HAP-1 (cell line): ENCODE measurements at regions not wholly inside any gene's neighbourhood (a gene's known extent, or its start where the extent isn't known, plus 50 kb on each side); places are given as distances from the start of the nearest gene placed in this dataset.
"Not testable (repeated sequence)": the region's sequence is repeated elsewhere in the genome, so short reads cannot be mapped to it uniquely, and the experiment has no call there.

Source experiments
- DNase-seq, 2 experiments: peaks; one replicate each; pipeline ENCODE4 v3.0.0-alpha.2; 2016 to 2020; ENCODE audit warnings: low spot score in 2 of 2
- H3K27me3 ChIP-seq: fragments of 250-450 bp; sonication (Bioruptor Pico); 2 replicates; pipeline ENCODE4 v1.5.1; 2020; ENCODE audit warnings: low read depth, mild to moderate bottlenecking, moderate library complexity
- H3K36me3 ChIP-seq: fragments of 250-450 bp; sonication (Bioruptor Pico); replicated peaks from 2 replicates; pipeline ENCODE4 v1.5.1; 2020; ENCODE audit warnings: mild to moderate bottlenecking
- H3K4me1 ChIP-seq: fragments of 250-450 bp; sonication (Bioruptor Pico); 2 replicates; pipeline ENCODE4 v1.5.1; 2020; ENCODE audit warnings: mild to moderate bottlenecking
- H3K4me3 ChIP-seq: fragments of 250-450 bp; sonication (Bioruptor Pico); 2 replicates; pipeline ENCODE4 v1.5.1; 2020; ENCODE audit warnings: mild to moderate bottlenecking, moderate library complexity
- H3K9me3 ChIP-seq: fragments of 250-450 bp; sonication (Bioruptor Pico); 2 replicates; pipeline ENCODE4 v1.5.1; 2020; ENCODE audit warnings: mild to moderate bottlenecking, moderate library complexity
- in situ Hi-C: fragments of 300-500 bp; cut with MboI; formaldehyde crosslinking; loops from 3 replicates; pipeline ENCODE4 v1.14.3; 2020; ENCODE audit warnings: low sequenced_read_pairs, inconsistent platforms, mixed read lengths

DNA sequence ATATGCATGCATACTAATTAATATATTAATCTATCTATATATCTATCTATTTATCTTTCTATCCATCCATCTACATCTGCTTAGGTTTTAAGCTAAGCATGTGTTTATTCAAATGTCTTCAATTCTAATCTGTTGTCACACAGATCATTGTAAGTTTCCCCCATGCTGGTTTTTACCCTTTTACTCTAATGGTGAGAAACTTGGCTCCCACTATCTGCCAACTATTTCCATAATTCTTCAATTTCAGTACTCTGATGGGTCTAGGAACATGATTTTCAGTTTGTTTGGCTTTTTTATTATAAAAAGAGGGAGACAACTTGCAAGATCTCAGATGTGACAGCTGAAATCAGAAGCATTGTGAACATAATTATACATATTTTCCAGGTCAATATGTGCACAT is 773.8 kb downstream of the PLOD2 start:
- in situ Hi-C loops, result no loop called here
- Histone ChIP-seq H3K4me1 (no peaks in the 10 kb centered on the region), H3K36me3 (no peaks in the 10 kb centered on the region), H3K9me3 (no peaks in the 10 kb centered on the region), H3K27me3 (no peaks in the 10 kb centered on the region), H3K4me3 (no peak overlapping the region)
- no peak for DNase-seq

- H3K4me3 ChIP-seq, result no peak overlapping the region
- in situ Hi-C loops, result no loop called here
These were observed 765.6 kb downstream of the PLOD2 start for GRCh38 chr3:145395421-145395820.

DNA sequence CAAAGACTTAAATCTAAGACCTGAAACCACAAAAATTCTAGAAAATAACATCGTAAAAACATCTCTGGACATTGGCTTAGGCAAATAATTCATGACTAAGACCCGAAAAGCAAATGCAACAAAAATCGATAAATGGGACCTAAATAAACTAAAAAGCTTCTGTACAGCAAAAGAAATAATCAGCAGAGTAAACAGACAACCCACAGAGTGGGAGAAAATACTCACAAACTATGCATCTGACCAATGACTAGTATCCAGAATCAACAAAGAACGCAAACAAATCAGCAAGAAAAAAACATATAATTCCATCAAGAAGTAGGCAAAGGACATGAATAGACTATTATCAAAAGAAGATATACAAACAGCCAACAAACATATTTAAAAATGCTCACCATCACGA is 749.4 kb downstream of the PLOD2 start:
- no peaks in the 10 kb centered on the region for H3K36me3 ChIP-seq
- no peaks in the 10 kb centered on the region for H3K9me3 ChIP-seq
- no peak for DNase-seq
- no peaks in the 10 kb centered on the region for H3K27me3 ChIP-seq
- in situ Hi-C loops, result no loop called here
- H3K4me3 ChIP-seq, result no peak overlapping the region
- no peaks in the 10 kb centered on the region; the same call in 1 of the 2 replicates for H3K4me1 ChIP-seq

More at GRCh38 chr3:145395421-145395820, 765.6 kb downstream of the PLOD2 start:
- no peaks in the 10 kb centered on the region for H3K9me3 ChIP-seq
- no peaks in the 10 kb centered on the region for H3K4me1 ChIP-seq
- H3K27me3 ChIP-seq, result no peaks in the 10 kb centered on the region
- no peak for DNase-seq
- no peaks in the 10 kb centered on the region for H3K36me3 ChIP-seq

- H3K9me3 ChIP-seq, result no peaks in the 10 kb centered on the region
- no peaks in the 10 kb centered on the region for H3K27me3 ChIP-seq
- no peak overlapping the region for H3K4me3 ChIP-seq
- in situ Hi-C loops, result no loop called here
- no peak for DNase-seq
- H3K4me1 ChIP-seq, result no peaks in the 10 kb centered on the region; the same call in 1 of the 2 replicates
- H3K36me3 ChIP-seq, result no peaks in the 10 kb centered on the region
These were observed 743.3 kb downstream of the PLOD2 start for GRCh38 chr3:145417678-145418077.

DNA sequence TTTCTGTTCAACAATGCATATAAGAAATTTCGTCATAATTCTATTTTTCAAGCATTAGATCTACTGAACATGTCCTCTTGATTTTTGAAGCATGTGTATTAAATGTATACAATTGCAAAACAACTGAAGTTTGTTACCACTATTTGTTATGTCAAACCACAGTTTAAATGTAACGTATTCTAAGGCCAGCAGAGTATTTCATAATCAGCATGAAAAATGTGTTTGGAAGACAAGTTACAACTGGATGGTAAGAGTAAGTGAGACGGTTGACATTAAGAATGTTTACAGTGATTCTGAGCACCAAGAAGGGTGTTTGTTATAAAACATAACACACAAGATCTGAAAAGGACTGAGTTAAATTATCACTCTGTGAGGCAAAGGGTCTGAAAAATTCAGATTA is 738.4 kb downstream of the PLOD2 start:
- DNase-seq, result no peak
- H3K9me3 ChIP-seq, result no peaks in the 10 kb centered on the region
- no peaks in the 10 kb centered on the region for H3K27me3 ChIP-seq
- in situ Hi-C loops, result no loop called here
- no peaks in the 10 kb centered on the region for H3K4me1 ChIP-seq
- H3K4me3 ChIP-seq, result no peak overlapping the region
- H3K36me3 ChIP-seq, result no peaks in the 10 kb centered on the region

GRCh38 chr3:145427355-145427754 is 733.6 kb downstream of the PLOD2 start:
- H3K27me3 ChIP-seq, result no peaks in the 10 kb centered on the region
- no peak overlapping the region for H3K4me3 ChIP-seq
- H3K36me3 ChIP-seq, result no peaks in the 10 kb centered on the region
- DNase-seq, result no peak
- no peaks in the 10 kb centered on the region for H3K9me3 ChIP-seq
- peaks cover 3% of the 10 kb centered on the region; the same call in 1 of the 2 replicates for H3K4me1 ChIP-seq
- in situ Hi-C loops, result no loop called here

- H3K36me3 ChIP-seq, result no peaks in the 10 kb centered on the region
- no peak overlapping the region for H3K4me3 ChIP-seq
- no peak for DNase-seq
- H3K9me3 ChIP-seq, result no peaks in the 10 kb centered on the region
- H3K27me3 ChIP-seq, result no peaks in the 10 kb centered on the region
- in situ Hi-C loops, result no loop called here
- peaks cover 3% of the 10 kb centered on the region; the same call in 1 of the 2 replicates for H3K4me1 ChIP-seq
These were observed 731.4 kb downstream of the PLOD2 start for GRCh38 chr3:145429546-145429945.

- no peak for DNase-seq
- in situ Hi-C loops, result no loop called here
- H3K36me3 ChIP-seq, result no peaks in the 10 kb centered on the region
These were observed 712.5 kb downstream of the PLOD2 start for GRCh38 chr3:145448436-145448835.

DNA sequence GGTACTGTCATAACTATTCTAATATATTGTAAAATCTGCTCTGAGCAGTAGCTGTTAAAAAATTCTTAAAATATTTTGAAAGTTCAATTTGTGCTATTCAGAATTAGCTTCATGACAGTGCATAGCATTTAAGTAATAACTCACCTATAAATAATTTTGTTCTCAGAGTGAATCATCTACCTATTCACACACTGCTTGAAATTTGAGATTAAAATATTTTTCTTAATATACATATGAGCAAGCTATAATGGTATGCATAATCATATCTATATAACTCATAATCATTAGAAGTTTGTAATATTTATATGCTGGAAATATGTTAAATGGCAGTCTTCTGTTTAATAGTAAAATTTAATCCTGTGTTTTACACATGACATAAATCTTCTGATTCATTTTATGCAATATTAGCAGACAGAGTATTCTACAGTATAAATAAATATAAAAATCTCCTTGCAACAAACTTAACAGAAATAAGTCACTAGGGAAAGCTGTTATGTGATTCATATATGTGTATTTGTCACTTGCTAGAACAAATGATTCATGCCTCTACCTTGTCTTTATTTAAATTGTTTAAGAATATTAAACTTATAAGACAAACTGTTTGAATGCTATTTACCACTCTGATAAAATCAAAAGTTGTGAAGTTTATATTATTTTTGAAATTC is 710.8 kb downstream of the PLOD2 start:
- in situ Hi-C loops, result no loop called here
- Histone ChIP-seq H3K36me3 (no peaks in the 10 kb centered on the region), H3K4me1 (no peaks in the 10 kb centered on the region), H3K9me3 (no peaks in the 10 kb centered on the region), H3K27me3 (no peaks in the 10 kb centered on the region), H3K4me3 (no peak overlapping the region)
- DNase-seq, result no peak

More at GRCh38 chr3:145448436-145448835, 712.5 kb downstream of the PLOD2 start:
- H3K9me3 ChIP-seq, result no peaks in the 10 kb centered on the region
- no peak overlapping the region for H3K4me3 ChIP-seq
- no peaks in the 10 kb centered on the region for H3K27me3 ChIP-seq
- H3K4me1 ChIP-seq, result no peaks in the 10 kb centered on the region

DNA sequence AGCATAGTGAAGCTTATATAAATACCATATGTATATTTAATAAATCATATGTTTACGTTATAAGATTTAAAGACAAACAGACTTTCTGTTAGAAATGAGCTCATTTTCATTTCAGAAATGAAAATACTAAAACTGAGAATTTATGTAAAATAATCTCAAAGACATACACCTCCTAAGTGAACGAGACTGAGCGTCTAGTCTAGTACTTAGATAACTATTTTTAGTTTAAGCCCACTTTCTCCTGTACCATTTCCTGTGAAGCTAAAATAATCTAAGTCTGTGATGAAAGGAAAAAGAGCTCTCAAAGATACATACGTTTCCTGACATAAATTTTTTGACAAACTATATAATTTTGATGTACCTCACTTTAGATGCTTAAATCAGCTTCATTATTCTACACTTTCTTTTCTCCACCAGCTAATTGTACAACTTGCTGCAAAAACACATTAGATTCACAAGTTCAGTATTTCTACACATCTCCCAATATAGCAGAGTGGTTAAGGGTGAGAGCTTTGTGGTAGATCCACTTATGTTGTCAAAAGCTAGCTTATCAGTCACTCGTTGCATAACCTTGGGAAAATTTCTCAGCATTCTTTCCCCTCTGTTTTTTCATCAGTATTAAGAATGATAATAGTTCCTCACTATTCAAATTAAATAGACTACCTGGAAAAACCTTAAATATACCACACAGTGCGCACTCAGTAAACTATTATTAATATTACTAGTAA is 703.0 kb downstream of the PLOD2 start:
- Histone ChIP-seq H3K4me3 (no peak overlapping the region), H3K27me3 (no peaks in the 10 kb centered on the region), H3K36me3 (no peaks in the 10 kb centered on the region), H3K9me3 (no peaks in the 10 kb centered on the region), H3K4me1 (no peaks in the 10 kb centered on the region)
- in situ Hi-C loops, result no loop called here
- no peak for DNase-seq

DNA sequence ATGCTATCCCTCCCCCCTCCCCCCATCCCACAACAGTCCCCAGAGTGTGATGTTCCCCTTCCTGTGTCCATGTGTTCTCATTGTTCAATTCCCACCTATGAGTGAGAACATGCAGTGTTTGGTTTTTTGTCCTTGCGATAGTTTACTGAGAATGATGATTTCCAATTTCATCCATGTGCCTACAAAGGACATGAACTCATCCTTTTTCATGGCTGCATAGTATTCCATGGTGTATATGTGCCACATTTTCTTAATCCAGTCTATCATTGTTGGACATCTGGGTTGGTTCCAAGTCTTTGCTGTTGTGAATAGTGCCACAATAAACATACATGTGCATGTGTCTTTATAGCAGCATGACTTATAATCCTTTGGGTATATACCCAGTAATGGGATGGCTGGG is 701.3 kb downstream of the PLOD2 start:
- in situ Hi-C loops, H3K9me3 ChIP-seq, H3K4me1 ChIP-seq, H3K4me3 ChIP-seq, H3K27me3 ChIP-seq, H3K36me3 ChIP-seq, DNase-seq: not testable (repeated sequence)

DNA sequence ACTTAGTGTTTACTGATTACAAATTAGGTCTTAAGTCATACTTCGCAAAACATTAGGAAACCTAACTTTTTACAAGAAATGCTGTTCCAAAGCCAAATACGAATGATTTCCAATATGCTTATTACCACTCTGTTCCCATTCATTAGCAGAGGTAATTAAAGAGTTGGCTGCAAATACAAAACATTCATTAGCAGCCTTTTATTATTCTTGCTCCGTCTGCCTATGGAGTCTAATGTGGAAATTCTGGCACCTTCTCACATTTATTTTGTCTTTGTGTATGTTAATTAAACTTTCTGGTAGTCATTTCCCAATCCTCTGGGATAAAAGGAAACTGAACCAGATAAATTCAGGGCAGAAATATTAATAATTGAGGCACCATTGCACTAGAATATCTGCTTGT is 689.0 kb downstream of the PLOD2 start:
- in situ Hi-C loops, result no loop called here

GRCh38 chr3:145482735-145483134 is 678.2 kb downstream of the PLOD2 start:
- DNase-seq, H3K4me1 ChIP-seq, H3K9me3 ChIP-seq, in situ Hi-C loops, H3K4me3 ChIP-seq, H3K27me3 ChIP-seq, H3K36me3 ChIP-seq: not testable (repeated sequence)

More for the DNA sequence above, 689.0 kb downstream of the PLOD2 start:
- H3K4me1 ChIP-seq, result no peaks in the 10 kb centered on the region
- no peak overlapping the region for H3K4me3 ChIP-seq
- no peak for DNase-seq
- H3K27me3 ChIP-seq, result no peaks in the 10 kb centered on the region
- H3K36me3 ChIP-seq, result no peaks in the 10 kb centered on the region
- H3K9me3 ChIP-seq, result no peaks in the 10 kb centered on the region

DNA sequence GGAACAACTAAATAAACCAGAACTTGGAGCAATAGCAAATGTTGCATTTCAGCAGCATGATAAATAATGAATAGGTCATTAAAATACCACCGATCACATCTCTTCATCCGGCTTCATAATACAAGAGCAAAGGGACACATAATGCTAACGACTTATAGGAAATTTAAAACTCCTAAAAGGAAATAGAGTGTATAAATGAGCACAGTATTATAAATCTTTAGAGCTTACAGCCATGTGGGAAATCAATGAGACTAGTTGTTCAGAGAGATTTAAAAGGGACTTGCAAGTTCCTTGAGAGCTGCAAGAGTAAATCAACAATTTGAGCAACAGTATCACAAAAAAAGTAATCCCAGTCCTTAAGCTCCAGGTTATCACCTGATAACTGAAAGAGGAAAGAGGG is 677.0 kb downstream of the PLOD2 start:
- Histone ChIP-seq H3K4me1 (peaks cover 2% of the 10 kb centered on the region; the same call in 1 of the 2 replicates), H3K9me3 (no peaks in the 10 kb centered on the region), H3K4me3 (no peak overlapping the region), H3K36me3 (no peaks in the 10 kb centered on the region), H3K27me3 (no peaks in the 10 kb centered on the region)
- DNase-seq, result no peak
- in situ Hi-C loops, result no loop called here
